Spleen (tissue), 7 donors: ENCODE measurements at regions not wholly inside any gene's neighbourhood (a gene's known extent, or its start where the extent isn't known, plus 50 kb on each side); places are given as distances from the start of the nearest gene placed in this dataset.

ENCODE experiments used
- CTCF ChIP-seq, 11 experiments: fragments of 200-600 bp in 7 of 11; fragments of 450-650 bp in 4 of 11; sonication (generic) in 4 of 11; IDR thresholded peaks in 8 of 11; conservative IDR thresholded peaks in 3 of 11; 1 replicate in 7 of 11; 2 replicates in 4 of 11; pipeline versions ENCODE4 v1.4.0 to v1.8.0; 2016 to 2021; ENCODE audit warnings: antibody characterized with exemption in 11 of 11, inconsistent platforms in 4 of 11, mild to moderate bottlenecking in 1 of 11
- POLR2A ChIP-seq, 3 donors: fragments of 450-650 bp; IDR thresholded peaks; one replicate each; pipeline ENCODE4 v1.5.1; 2017; ENCODE audit warnings: antibody characterized with exemption in 3 of 3, mild to moderate bottlenecking in 1 of 3
- POLR2AphosphoS5 ChIP-seq, 3 donors: sonication (generic); formaldehyde crosslinking; IDR thresholded peaks; one replicate each; pipeline ENCODE4 v1.5.1; 2017; ENCODE audit warnings: antibody characterized with exemption in 3 of 3
- donor health status: DM: no; HTN: no; CAD: no; lungs with moderate emphysema.
- donor health status: DM: no; HTN: no; CAD: no.
- donor health status: DM: no; HTN: no; CAD: no.

- no peak for TF ChIP-seq CTCF (IDR thresholded peaks at IDR 0.05 in 8 of 11, conservative IDR thresholded peaks at IDR 0.05 in 3 of 11)
- no peak for TF ChIP-seq POLR2AphosphoS5 (IDR thresholded peaks at IDR 0.05)
- TF ChIP-seq POLR2A (IDR thresholded peaks at IDR 0.05), result no peak
These were observed 744.5 kb upstream of the LINC00305 start for GRCh38 chr18:64893349-64893748.
